ENCODE measurements at regions not wholly inside any gene's neighbourhood (a gene's known extent, or its start where the extent isn't known, plus 50 kb on each side); places are given as distances from the start of the nearest gene placed in this dataset.

DNA sequence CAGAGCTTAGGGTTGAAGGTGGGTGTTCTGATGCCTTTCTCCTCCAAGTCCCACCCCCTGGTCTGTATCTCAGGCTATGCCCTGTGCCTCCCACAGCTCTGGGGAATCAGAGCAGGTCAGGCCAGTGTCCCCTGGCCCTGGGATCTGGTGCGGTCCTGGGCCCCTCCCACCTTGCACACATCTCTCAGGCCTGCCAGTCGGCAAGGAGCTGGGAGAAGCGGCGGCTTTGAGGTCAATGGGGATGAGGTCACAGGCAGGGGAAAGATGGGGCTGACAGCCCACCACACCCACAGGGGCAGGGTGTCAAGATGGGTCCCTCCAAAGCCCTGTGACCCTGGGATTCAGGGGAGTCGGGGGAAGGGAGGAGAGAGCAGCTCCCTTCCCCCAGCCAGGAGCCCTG is 65.4 kb upstream of the CASZ1 start:
- H3K27me3 ChIP-seq (replicated peaks): peaks cover 58% of the 10 kb centered on the region
- DNase-seq (ENCODE audit: low read depth in 1 of 2, low spot score in 2 of 2): no peak
- H3K9me3 ChIP-seq (replicated peaks): no peaks in the 10 kb centered on the region
- H3K4me3 ChIP-seq: no peak overlapping the region
- H3K27ac ChIP-seq: no peak overlapping the region
- no peaks in the 10 kb centered on the region for H3K36me3 ChIP-seq
- peaks cover 4% of the 10 kb centered on the region; the same call in 1 of the 2 replicates for H3K4me1 ChIP-seq (replicated peaks)

DNA sequence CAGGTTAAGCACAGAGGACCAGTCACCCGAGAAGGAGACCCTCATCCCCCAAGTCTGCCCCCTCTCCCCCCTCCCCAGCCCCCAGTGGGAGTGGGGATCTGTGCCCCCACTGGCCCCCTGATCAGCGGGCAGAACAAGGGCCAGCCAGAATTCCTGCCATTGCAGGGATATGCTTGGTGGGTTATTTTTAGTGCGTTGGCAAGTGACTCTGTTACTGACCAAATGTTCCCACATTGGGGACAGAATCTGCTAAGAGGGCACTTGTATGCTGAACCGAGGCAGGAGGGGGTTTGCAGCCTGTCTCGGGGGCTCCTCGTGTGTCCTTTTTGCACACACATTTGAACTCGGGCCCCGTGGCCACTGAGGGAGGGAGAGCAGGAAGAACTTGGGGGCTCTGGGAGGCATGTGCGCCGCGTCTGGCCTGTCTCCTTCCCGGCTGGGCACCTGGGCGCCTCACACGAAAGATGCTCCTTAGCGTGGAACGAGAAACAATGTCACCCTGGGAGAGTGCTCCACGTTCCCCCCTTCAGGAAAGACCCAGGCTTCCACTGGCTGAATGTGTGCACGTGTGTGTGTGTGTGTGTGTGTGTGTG is 66.4 kb upstream of the CASZ1 start:
- Histone ChIP-seq H3K27ac (no peak overlapping the region), H3K9me3 (replicated peaks) (no peaks in the 10 kb centered on the region), H3K4me1 (replicated peaks) (peaks cover 9% of the 10 kb centered on the region), H3K36me3 (no peaks in the 10 kb centered on the region), H3K4me3 (no peak overlapping the region), H3K27me3 (replicated peaks) (peaks cover 65% of the 10 kb centered on the region)
- DNase-seq (ENCODE audit: low read depth in 1 of 2, low spot score in 2 of 2): no peak

DNA sequence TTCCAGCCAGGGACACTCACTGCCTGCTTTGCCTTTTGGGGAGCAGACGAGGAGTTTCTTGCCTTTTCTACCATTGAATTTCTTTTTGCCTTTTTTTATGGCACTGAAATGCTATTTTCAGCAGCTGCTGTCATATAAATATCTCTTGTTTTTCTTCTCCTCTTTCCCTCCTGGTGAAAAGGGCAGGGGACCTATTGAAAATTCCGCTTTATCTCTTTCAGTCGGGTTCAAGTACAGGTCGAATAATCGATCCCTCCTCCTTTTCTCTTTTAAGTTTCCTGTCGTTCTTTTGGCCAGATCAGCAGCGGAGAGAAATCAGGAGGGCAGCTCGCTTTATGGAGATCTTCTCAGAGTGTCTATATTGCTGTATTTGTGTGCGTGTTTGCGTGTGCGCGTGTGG is 67.4 kb upstream of the CASZ1 start:
- Histone ChIP-seq H3K27me3 (replicated peaks) (peaks cover 74% of the 10 kb centered on the region), H3K9me3 (replicated peaks) (no peaks in the 10 kb centered on the region), H3K36me3 (no peaks in the 10 kb centered on the region), H3K4me3 (no peak overlapping the region), H3K4me1 (replicated peaks) (peaks cover 9% of the 10 kb centered on the region), H3K27ac (no peak overlapping the region)
- no peak for DNase-seq (ENCODE audit: low read depth in 1 of 2, low spot score in 2 of 2)

DNA sequence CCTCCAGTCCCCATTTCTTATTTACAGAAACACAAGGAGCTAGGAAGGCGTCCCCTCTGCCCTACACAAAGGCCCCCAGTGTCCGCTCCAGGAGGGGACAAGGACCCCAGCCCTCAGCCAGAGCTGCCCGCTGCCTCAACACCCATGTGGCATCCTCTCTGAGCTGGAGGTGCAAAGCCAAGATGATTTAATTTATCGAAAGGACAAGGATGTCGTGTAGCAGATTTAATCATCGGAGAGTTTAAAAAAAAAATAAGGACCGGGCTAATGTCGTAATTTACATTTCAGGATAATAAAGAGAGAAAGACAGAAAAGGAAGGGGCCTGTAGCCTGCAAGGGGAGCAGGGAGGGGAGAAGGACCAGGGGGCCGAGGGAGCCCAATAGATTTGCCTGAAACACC is 68.3 kb upstream of the CASZ1 start:
- Histone ChIP-seq H3K36me3 (no peaks in the 10 kb centered on the region), H3K9me3 (replicated peaks) (no peaks in the 10 kb centered on the region), H3K4me3 (no peak overlapping the region), H3K27ac (no peak overlapping the region), H3K4me1 (replicated peaks) (peaks cover 9% of the 10 kb centered on the region), H3K27me3 (replicated peaks) (peaks cover 75% of the 10 kb centered on the region)
- no peak for DNase-seq (ENCODE audit: low read depth in 1 of 2, low spot score in 2 of 2)

DNA sequence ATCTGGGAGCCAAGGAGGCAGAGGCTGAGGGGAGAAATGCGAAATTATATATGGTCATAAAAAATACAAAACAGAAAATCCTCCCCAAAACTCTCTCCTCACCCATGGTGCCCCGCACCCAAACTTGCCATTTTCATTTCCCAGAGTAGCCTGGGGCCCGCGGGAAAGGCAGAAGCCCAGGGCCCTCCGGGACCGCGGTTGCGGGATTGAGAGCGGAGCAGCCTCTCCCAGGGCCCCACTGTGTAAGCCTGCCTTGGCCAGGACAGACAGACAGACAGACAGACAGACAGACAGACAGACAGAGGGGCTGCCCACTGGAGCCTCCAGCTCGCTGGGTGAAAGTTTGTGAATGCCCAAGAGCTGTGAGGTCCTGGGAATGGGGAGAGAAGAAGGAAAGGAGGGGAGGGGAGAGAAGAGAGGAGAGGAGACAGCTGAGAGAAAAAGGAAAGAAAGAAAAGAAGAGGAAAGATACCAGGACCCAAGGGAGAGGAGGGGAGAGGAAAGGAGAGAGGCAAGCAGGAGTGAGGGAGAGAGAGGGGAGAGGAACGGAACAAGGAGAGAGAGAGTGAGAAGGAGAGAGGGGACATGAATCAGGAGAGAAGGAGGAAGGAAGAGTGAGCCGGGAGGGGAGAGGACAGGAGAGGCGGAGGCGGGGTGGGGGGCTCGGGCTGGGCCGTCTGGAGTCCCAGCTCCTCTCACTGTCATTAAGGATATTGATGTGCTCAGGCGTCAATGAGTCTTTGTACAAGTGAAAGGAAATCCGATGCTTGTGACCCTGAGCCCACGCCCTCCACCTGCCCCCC is 69.3 kb upstream of the CASZ1 start:
- Histone ChIP-seq H3K27ac (no peak overlapping the region), H3K4me1 (replicated peaks) (peaks cover 9% of the 10 kb centered on the region), H3K36me3 (no peaks in the 10 kb centered on the region), H3K4me3 (no peak overlapping the region), H3K9me3 (replicated peaks) (no peaks in the 10 kb centered on the region), H3K27me3 (replicated peaks) (peaks cover 74% of the 10 kb centered on the region)
- DNase-seq (ENCODE audit: low read depth in 1 of 2, low spot score in 2 of 2): no peak

DNA sequence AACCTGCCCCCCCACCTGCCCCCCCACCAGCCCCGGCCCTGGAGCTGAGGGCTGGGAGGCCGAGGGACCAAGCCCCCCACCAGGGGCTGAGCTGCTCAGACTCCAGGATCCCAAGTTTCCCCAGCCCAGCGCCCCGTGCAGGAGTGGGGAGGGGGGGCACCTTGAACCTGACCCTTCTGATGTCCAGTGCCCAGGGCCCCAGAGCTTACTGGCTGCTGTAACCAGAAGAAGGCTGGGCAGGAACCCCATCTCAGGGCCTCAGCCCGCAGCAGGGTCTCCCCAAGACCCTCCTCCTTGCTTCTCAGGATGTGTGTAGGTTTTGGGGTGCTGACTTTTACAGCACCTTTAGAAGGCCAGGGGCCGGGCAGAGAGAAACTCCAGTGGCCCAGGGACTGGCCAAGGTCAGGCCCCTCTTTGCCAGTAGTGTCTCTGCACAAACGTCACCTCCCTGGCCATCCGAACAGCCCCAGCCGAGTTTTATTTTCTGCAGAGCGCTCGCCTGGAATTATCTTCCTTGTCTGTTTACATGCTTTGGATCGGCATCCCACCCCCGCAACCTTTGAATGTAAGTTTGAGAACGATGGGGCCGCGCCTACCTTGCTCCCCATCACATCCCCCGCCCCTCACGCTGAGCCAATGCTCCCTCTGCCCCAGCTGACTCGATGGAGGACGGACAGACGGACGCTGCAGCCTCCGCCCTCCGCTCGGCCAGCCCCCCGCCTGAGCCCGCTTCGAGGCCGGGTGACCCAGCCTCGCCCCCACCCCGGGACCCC is 70.1 kb upstream of the CASZ1 start:
- H3K9me3 ChIP-seq (replicated peaks): no peaks in the 10 kb centered on the region
- no peak overlapping the region for H3K27ac ChIP-seq
- H3K4me3 ChIP-seq: peak overlapping the region; percentile 13; the same call in 1 of the 2 replicates
- H3K36me3 ChIP-seq: no peaks in the 10 kb centered on the region
- peaks cover 68% of the 10 kb centered on the region for H3K27me3 ChIP-seq (replicated peaks)
- DNase-seq (ENCODE audit: low read depth in 1 of 2, low spot score in 2 of 2): no peak
- H3K4me1 ChIP-seq (replicated peaks): peaks cover 9% of the 10 kb centered on the region

DNA sequence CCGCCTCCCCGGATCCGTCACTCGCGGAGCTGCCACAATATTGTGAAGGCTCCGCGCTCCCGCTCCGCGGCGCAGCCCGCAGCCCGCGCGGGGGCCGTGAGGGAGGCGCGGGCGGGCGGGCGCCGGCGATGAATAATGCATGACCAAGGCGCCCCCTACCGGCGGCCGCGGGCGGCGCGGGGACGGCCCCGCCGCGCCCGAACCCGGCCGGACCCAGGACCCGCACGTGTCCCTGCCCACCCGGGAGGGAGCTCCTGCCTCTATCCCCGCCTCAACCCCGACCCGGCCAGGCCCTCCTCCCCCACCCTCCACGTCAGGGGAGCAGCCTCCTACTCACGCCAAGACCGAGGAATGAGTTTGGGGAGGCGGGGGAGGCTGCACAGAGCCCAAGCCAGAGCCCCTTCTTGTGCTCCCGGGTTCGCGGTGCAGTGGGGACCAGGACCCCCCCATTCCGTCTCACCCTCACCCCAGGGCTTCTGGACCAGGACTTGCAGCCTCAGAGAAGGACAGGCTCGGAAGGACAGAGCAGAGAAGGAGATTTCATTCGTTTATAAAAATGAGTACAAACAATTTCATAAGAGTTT is 70.8 kb upstream of the CASZ1 start:
- peak; percentile 13 to 60 for DNase-seq (ENCODE audit: low read depth in 1 of 2, low spot score in 2 of 2)
- Histone ChIP-seq H3K36me3 (no peaks in the 10 kb centered on the region), H3K9me3 (replicated peaks) (no peaks in the 10 kb centered on the region), H3K4me3 (peak overlapping the region; percentile 6; the same call in 1 of the 2 replicates), H3K4me1 (replicated peaks) (peaks cover 9% of the 10 kb centered on the region), H3K27me3 (replicated peaks) (peaks cover 61% of the 10 kb centered on the region), H3K27ac (no peak overlapping the region)

DNA sequence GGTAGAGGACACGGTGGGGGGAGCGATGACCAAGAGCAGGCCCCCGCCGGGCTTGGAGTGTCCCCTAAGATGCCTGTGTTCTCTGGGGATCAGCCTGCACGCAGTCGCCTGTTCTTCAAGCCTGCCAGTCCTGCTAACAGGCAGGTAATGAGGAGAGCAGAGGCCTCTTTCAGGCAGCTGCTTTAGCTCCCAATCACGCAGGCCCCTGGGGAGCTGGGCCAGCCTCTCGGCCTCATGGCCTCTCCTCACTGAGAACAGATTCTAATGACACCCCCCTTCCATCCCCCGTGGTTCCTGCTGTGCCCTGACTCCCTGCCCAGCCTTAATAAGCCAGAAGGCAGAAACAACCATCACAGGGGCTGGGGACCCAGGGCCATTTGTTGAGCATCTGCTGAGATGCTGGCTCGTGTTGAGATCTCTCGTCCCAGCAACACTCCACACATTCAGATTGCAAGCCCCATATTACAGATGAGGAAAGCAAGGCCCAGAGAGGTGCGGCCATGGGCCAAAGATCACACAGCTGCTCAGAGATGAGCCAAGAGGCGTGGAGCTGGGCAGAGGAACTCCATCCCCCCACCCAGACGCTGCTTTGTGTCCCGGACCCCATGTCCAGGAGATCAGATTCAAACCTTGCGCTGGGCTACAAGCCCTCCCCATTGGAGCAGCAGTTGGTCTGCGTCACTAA is 71.6 kb upstream of the CASZ1 start:
- Histone ChIP-seq H3K4me3 (no peak overlapping the region), H3K27ac (no peak overlapping the region), H3K27me3 (replicated peaks) (peaks cover 58% of the 10 kb centered on the region), H3K36me3 (no peaks in the 10 kb centered on the region), H3K9me3 (replicated peaks) (no peaks in the 10 kb centered on the region), H3K4me1 (replicated peaks) (peaks cover 9% of the 10 kb centered on the region)
- no peak for DNase-seq (ENCODE audit: low read depth in 1 of 2, low spot score in 2 of 2)

DNA sequence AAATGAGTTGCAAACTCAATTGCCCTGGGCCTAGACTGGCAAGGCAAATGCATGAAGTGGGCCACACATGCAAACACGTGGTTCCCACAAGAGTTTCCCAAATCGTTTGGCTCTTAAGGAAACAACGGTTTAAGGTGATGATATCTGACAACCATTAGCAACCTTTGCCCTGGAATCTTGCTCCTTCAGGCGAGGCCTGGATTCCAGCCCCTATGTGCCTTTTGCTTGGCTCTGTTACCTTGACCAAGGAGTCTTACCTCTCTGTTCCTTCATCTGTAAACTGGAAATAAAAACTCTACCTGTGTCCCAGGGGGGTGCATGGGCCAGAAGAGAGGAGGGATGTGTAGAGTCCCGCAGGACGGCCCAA is 72.1 kb upstream of the CASZ1 start:
- Histone ChIP-seq H3K27ac (no peak overlapping the region), H3K36me3 (no peaks in the 10 kb centered on the region), H3K27me3 (replicated peaks) (peaks cover 58% of the 10 kb centered on the region), H3K4me3 (no peak overlapping the region), H3K9me3 (replicated peaks) (no peaks in the 10 kb centered on the region), H3K4me1 (replicated peaks) (peaks cover 9% of the 10 kb centered on the region)
- no peak for DNase-seq (ENCODE audit: low read depth in 1 of 2, low spot score in 2 of 2)

DNA sequence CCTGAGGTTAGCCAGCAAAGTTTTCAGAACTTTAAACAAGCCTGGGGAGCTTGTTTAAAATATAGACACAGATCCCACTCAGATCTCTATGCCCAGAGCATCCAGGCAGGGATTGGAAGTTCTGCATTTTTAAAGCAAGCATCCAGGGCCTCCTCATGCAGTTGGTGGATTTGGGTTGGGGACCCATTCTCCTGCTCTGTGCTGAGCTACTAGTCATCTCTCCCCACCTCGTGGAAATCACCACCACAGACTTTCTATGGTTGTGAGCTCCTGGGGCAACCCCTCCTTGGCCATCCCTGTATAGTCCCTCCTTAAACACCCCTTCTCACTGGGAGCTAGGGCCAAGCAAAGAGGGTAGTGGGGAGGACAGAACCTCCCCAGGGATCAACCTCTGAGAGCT is 73.5 kb upstream of the CASZ1 start:
- Histone ChIP-seq H3K4me1 (replicated peaks) (peaks cover 9% of the 10 kb centered on the region), H3K27ac (no peak overlapping the region), H3K4me3 (no peak overlapping the region), H3K36me3 (no peaks in the 10 kb centered on the region), H3K9me3 (replicated peaks) (no peaks in the 10 kb centered on the region), H3K27me3 (replicated peaks) (peaks cover 44% of the 10 kb centered on the region)
- no peak for DNase-seq (ENCODE audit: low read depth in 1 of 2, low spot score in 2 of 2)

DNA sequence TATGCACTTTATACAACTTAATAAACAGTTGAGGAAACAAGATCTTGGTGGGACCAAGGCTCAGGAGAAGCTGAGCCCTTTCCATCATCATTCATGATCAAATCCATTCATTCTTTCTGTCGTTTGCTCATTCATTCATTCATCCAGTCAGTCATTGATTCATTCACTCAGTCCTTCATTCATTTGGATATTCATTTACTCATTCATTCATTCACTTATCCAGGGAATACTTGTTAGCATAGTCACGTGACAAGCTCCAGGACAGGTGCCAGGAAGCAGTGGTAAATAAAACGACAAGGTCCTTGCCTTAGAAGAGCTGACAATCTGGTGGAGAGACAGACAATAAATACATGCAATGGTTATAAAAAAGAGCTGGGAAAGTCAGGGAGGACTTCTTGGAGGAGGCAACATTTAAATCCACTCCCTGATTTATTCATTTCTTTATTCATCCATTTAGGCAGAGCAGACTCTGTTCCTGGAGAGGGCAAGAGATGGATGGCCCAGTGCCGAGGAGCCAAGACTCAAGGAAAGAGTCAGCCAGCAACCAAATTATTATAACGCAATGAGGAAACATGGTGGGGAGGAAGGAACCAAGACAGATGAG is 74.1 kb upstream of the CASZ1 start:
- H3K36me3 ChIP-seq: no peaks in the 10 kb centered on the region
- no peak overlapping the region for H3K27ac ChIP-seq
- H3K4me1 ChIP-seq (replicated peaks): peaks cover 9% of the 10 kb centered on the region
- DNase-seq (ENCODE audit: low read depth in 1 of 2, low spot score in 2 of 2): no peak
- no peak overlapping the region for H3K4me3 ChIP-seq
- H3K27me3 ChIP-seq (replicated peaks): peaks cover 38% of the 10 kb centered on the region
- no peaks in the 10 kb centered on the region for H3K9me3 ChIP-seq (replicated peaks)

DNA sequence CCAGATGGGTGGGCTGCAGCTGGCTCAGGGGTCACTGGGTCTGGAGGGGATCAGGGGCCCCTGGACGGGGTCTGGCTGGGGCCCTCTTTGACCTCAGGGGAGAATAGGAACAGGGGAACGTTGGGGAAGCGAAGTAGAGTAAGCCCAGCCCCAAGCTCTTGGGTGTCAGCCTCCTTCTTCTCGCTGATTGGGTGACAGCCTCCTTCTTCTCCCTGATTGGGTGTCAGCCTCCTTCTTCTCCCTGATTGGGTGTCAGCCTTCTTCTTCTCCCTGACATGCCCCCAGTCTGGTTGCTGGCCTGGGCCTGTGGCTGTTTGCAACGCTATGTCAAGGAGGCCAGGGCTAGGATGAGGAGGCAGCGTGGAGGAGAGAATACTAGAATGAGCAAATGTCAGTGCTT is 76.7 kb upstream of the CASZ1 start:
- no peak for DNase-seq (ENCODE audit: low read depth in 1 of 2, low spot score in 2 of 2)
- Histone ChIP-seq H3K36me3 (no peaks in the 10 kb centered on the region), H3K27me3 (replicated peaks) (peaks cover 20% of the 10 kb centered on the region), H3K4me1 (replicated peaks) (no peaks in the 10 kb centered on the region), H3K27ac (no peak overlapping the region), H3K9me3 (replicated peaks) (no peaks in the 10 kb centered on the region), H3K4me3 (no peak overlapping the region)

DNA sequence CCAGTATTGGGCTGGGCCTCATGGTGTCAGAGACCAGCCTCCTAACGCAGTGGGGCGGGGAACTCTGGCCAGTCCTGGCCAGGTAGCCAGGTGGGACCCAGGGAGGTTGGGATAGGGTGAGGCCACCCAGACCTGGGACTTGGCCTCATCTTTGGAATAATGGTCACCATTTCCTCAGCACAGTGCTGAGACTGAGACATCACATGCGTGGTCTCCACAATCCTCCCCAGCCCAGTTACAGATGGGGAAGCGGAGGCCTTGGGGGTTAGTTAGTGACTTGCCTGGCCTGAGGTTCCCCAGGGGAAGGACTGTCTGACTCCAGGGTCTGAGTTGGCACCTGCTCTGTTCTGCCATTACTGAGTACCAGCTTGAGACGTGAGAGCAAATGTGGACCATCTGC is 77.9 kb upstream of the CASZ1 start:
- DNase-seq (ENCODE audit: low read depth in 1 of 2, low spot score in 2 of 2): no peak
- no peak overlapping the region for H3K27ac ChIP-seq
- no peaks in the 10 kb centered on the region for H3K36me3 ChIP-seq
- peaks cover 14% of the 10 kb centered on the region for H3K27me3 ChIP-seq (replicated peaks)
- H3K4me3 ChIP-seq: no peak overlapping the region
- H3K4me1 ChIP-seq (replicated peaks): no peaks in the 10 kb centered on the region
- no peaks in the 10 kb centered on the region for H3K9me3 ChIP-seq (replicated peaks)
